ENCODE measurements at regions not wholly inside any gene's neighbourhood (a gene's known extent, or its start where the extent isn't known, plus 50 kb on each side); places are given as distances from the start of the nearest gene placed in this dataset.

DNA sequence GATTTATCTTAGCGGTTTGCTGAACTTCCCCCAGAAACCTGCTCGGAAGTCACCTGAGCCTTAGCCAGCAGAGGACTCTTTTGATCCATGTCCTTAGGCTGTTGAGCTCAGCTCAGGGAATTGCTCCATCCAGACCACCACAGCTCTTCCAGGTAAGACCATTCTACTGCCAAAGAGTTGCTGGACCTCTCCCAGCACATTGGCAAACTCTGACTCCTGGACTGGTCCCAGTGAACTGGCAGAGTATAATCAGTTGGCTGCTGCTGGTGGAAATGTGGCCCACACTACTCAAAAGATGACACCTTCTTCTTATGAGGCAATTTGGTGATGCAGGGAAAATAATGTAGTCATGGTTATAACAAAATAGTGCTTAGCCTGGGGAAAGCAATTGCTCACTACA lies 308.8 kb upstream of the FIGN start:
- WGBS, 2 donors: 25 to 43% methylated on average over 2 of the region's 2 CpGs
- intact Hi-C loops (cut with DNase I; ENCODE audit: low total_unique reads): no loop called here
- no peak overlapping the region for H3K4me3 ChIP-seq (ENCODE audit: low read depth, poor library complexity, severe bottlenecking)
- no peak for DNase-seq (ENCODE audit: low spot score in 2 of 2)
- TF ChIP-seq POLR2A (IDR thresholded peaks at IDR 0.05): no peak
- TF ChIP-seq, protein P1, sequence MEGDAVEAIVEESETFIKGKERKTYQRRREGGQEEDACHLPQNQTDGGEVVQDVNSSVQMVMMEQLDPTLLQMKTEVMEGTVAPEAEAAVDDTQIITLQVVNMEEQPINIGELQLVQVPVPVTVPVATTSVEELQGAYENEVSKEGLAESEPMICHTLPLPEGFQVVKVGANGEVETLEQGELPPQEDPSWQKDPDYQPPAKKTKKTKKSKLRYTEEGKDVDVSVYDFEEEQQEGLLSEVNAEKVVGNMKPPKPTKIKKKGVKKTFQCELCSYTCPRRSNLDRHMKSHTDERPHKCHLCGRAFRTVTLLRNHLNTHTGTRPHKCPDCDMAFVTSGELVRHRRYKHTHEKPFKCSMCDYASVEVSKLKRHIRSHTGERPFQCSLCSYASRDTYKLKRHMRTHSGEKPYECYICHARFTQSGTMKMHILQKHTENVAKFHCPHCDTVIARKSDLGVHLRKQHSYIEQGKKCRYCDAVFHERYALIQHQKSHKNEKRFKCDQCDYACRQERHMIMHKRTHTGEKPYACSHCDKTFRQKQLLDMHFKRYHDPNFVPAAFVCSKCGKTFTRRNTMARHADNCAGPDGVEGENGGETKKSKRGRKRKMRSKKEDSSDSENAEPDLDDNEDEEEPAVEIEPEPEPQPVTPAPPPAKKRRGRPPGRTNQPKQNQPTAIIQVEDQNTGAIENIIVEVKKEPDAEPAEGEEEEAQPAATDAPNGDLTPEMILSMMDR (IDR thresholded peaks at IDR 0.05): no peak

DNA sequence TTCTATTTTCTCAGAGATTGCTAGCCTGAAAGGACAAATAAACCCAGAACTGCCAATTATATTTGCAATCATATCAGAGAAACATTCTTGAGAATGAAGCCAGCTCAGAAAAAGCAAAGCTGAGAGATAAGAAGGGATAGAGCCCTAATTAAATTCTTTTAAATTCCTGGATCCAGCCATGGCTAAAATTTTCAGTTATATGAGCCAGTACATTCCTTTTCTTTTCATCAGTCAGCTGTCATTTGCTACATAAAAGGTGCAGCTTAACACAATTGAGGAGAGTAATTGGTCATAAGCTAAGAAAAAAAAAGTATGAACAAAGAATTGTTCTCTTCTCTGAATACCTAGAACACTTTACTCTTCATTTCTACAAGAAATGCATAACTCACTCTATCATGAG lies 303.5 kb upstream of the FIGN start:
- TF ChIP-seq, protein P1 (IDR thresholded peaks at IDR 0.05): no peak
- TF ChIP-seq POLR2A (IDR thresholded peaks at IDR 0.05): no peak
- DNase-seq (ENCODE audit: low spot score in 2 of 2): no peak
- no peak overlapping the region for H3K4me3 ChIP-seq (ENCODE audit: low read depth, poor library complexity, severe bottlenecking)
- intact Hi-C loops (cut with DNase I; ENCODE audit: low total_unique reads): no loop called here

DNA sequence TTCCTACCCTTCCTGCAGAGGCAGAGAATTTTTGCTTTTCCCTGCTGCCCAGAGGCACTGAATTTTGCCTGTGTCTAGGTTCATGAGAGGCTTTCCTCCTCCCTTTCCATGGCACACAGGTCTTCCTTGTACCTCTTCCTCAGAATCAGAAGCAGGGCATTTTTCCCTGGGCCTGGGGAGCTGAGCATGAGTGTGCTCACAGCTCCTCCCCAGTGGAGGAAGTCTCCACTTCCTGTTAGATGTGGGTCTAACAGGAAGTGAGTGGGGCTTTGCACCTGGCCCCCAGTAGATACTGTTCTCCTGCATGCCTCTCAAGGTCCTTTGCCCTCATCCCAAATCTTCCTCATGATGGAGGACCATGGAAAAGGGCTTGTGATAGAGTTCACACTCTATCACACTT lies 297.2 kb upstream of the FIGN start:
- no peak for TF ChIP-seq POLR2A (IDR thresholded peaks at IDR 0.05)
- TF ChIP-seq, protein P1 (IDR thresholded peaks at IDR 0.05): no peak
- intact Hi-C loops (cut with DNase I; ENCODE audit: low total_unique reads): no loop called here
- no peak overlapping the region for H3K4me3 ChIP-seq (ENCODE audit: low read depth, poor library complexity, severe bottlenecking)
- peak in 1 of 2 donors; percentile 61 for DNase-seq (ENCODE audit: low spot score in 2 of 2)

DNA sequence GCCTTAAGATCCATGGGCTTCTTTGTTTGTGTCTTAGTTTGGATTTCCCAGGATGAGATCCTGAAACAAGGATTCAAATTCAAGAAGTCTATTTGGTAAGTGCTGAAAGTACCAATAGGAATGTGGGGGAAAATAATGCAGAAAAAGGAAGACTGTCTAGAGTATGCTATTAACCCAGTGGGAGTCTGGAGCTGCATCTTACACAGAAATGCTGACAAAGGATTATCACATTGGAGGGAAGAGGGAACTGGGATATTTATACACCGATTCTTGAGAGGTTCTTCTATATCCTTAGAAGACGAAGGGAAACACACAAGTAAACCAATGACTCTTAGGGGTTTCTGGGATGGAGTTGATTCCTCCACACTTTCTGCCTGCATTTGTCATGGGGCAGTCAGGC lies 294.8 kb upstream of the FIGN start:
- no peak for DNase-seq (ENCODE audit: low spot score in 2 of 2)
- 93 to 95% methylated on average over 2 of the region's 2 CpGs for WGBS, 2 donors
- H3K4me3 ChIP-seq (ENCODE audit: low read depth, poor library complexity, severe bottlenecking): no peak overlapping the region
- intact Hi-C loops (cut with DNase I; ENCODE audit: low total_unique reads): no loop called here
- no peak for TF ChIP-seq POLR2A (IDR thresholded peaks at IDR 0.05)
- TF ChIP-seq, protein P1 (IDR thresholded peaks at IDR 0.05): no peak

DNA sequence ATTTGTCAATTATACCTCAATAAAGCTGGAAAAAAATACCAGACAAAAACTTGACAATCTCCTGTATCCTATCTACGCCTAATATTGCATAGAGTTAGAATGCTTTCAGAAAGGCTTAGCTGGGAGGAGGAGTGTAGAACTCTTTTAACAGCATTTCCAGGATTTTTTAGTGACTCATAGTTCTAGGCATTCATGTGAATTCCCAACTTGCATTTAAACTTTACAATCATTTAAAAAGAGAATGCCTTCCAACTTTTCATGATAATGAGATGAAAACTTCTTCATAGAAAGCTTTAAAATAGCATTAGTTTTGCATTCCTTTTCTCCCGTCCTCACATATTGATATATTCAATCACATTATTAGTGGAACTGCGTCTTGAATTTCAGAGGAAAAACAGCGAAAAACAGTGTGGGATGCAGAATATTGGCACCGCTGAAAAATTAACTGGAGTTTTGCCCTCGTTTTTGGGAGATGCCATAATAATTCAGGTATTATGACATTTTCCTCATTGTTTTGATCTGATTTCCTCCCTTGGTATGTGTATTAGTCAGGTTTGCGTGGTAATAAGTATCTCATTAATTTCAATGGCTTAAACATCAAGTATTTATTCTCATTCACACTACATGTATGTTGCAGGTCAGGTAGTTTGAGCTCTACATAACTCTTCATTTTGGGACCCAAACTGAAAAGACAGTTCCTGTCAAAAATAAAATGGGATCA lies 293.2 kb upstream of the FIGN start:
- 56 to 59% methylated on average over 7 of the region's 7 CpGs for WGBS, 2 donors

More for the DNA sequence above, 293.2 kb upstream of the FIGN start:
- intact Hi-C loops (cut with DNase I; ENCODE audit: low total_unique reads): no loop called here
- DNase-seq (ENCODE audit: low spot score in 2 of 2): no peak
- TF ChIP-seq, protein P1 (IDR thresholded peaks at IDR 0.05): no peak
- TF ChIP-seq POLR2A (IDR thresholded peaks at IDR 0.05): no peak
- no peak overlapping the region for H3K4me3 ChIP-seq (ENCODE audit: low read depth, poor library complexity, severe bottlenecking)

All from lower leg skin (tissue), 4 donors.